PC-3 (cell line): ENCODE measurements at regions not wholly inside any gene's neighbourhood (a gene's known extent, or its start where the extent isn't known, plus 50 kb on each side); places are given as distances from the start of the nearest gene placed in this dataset.
A peak's percentile ranks its signal among the peaks of the same experiment; 100 is the strongest.

ENCODE experiments used
- ATAC-seq: fragments of 200-7000 bp; cut with Tn5 transposase; 2 replicates; pipeline ENCODE4 v1.9.1; 2020; ENCODE audit warnings: mild to moderate bottlenecking, moderate library complexity
- BruUV-seq: library from RNA; stranded (reverse); fragments of 400-500 nt; replicated peaks from 2 replicates; lab custom pipeline; 2021; lab: Mats Ljungman, UMichigan
- CTCF ChIA-PET: fragments of 300-600 bp; sonication (Branson Sonifier 250); formaldehyde crosslinking; loops from one replicate; lab custom pipeline; 2022; ENCODE audit warnings: antibody characterized with exemption; lab: Charles Lee
- POLR2A ChIA-PET: fragments of 300-600 bp; sonication (Branson Sonifier 250); formaldehyde crosslinking; loops from one replicate; lab custom pipeline; 2022; ENCODE audit warnings: antibody characterized with exemption; ENCODE audit not compliant: unreplicated experiment; lab: Charles Lee
- DNase-seq: peaks from one replicate; pipeline ENCODE4 v3.0.0-alpha.2; 2015
- H2AFZ ChIP-seq: fragments of 300-600 bp; sonication (generic); 2 replicates; pipeline ENCODE4 v1.6.0; 2016; ENCODE audit warnings: antibody characterized with exemption, low read length
- H3F3A ChIP-seq: fragments of 300-600 bp; sonication (generic); one replicate; pipeline ENCODE4 v1.6.0; 2017; ENCODE audit warnings: antibody characterized with exemption, low read length, control low read depth, mild to moderate bottlenecking; ENCODE audit not compliant: unreplicated experiment
- H3K27ac ChIP-seq: fragments of 300-600 bp; sonication (generic); 2 replicates; pipeline ENCODE4 v1.5.1; 2016; ENCODE audit warnings: mild to moderate bottlenecking, low read length
- H3K27me3 ChIP-seq: fragments of 300-600 bp; sonication (generic); 2 replicates; pipeline ENCODE4 v1.6.1; 2016; ENCODE audit warnings: low read length, mixed read lengths
- H3K36me3 ChIP-seq: fragments of 300-600 bp; sonication (generic); 2 replicates; pipeline ENCODE4 v1.6.1; 2016; ENCODE audit warnings: low read depth, mixed run types, low read length, mixed read lengths
- H3K4me1 ChIP-seq: fragments of 300-600 bp; sonication (generic); 2 replicates; pipeline ENCODE4 v1.5.1; 2016; ENCODE audit warnings: low read length; ENCODE audit not compliant: insufficient read depth
- H3K4me2 ChIP-seq: fragments of 300-600 bp; sonication (generic); 2 replicates; pipeline ENCODE4 v1.6.0; 2016; ENCODE audit warnings: low read length
- H3K4me3 ChIP-seq: fragments of 300-600 bp; sonication (generic); 2 replicates; pipeline ENCODE4 v1.5.1; 2016; ENCODE audit warnings: mild to moderate bottlenecking, low read length, mixed read lengths
- H3K79me2 ChIP-seq: fragments of 300-600 bp; sonication (generic); 2 replicates; pipeline ENCODE4 v1.6.1; 2017; ENCODE audit warnings: low read length, mixed read lengths
- H3K9ac ChIP-seq: fragments of 300-600 bp; sonication (generic); 2 replicates; pipeline ENCODE4 v1.6.0; 2016; ENCODE audit warnings: mild to moderate bottlenecking, low read length
- H3K9me2 ChIP-seq: fragments of 300-600 bp; sonication (generic); replicated peaks from 2 replicates; pipeline ENCODE4 v1.6.1; 2016; ENCODE audit warnings: mixed run types, low read length, mixed read lengths
- H3K9me3 ChIP-seq: fragments of 300-600 bp; sonication (generic); 2 replicates; pipeline ENCODE4 v1.6.1; 2016; ENCODE audit warnings: low read length, mixed read lengths
- H4K20me1 ChIP-seq: fragments of 300-600 bp; sonication (generic); 2 replicates; pipeline ENCODE4 v1.6.1; 2016; ENCODE audit warnings: low read length, mixed read lengths
- EZH2 ChIP-seq: fragments of 300-600 bp; sonication (generic); IDR thresholded peaks from one replicate; pipeline ENCODE4 v1.6.1; 2017; ENCODE audit warnings: antibody characterized with exemption, mild to moderate bottlenecking, low read length; ENCODE audit not compliant: unreplicated experiment
- EZH2phosphoT487 ChIP-seq: fragments of 300-600 bp; sonication (generic); IDR thresholded peaks from 2 replicates; pipeline ENCODE4 v1.6.1; 2018; ENCODE audit warnings: mild to moderate bottlenecking, antibody characterized with exemption, low read length, borderline replicate concordance
- intact Hi-C: fragments of 100-400 bp; cut with micrococcal nuclease; formaldehyde crosslinking; loops from 2 replicates; pipeline ENCODE4 v1.9.0; 2023
- TF ChIP-seq, protein P1 (sequence below): fragments of 300-600 bp; sonication (generic); conservative IDR thresholded peaks from 2 replicates; pipeline ENCODE4 v1.5.1; 2017; ENCODE audit warnings: antibody characterized with exemption, low read depth, mild to moderate bottlenecking, low read length

- no peaks in the 10 kb centered on the region for H3K9me3 ChIP-seq
- 0 out of 2 replicates have a peak, but pooled peaks cover 3% of the 10 kb centered on the region for H3K9me2 ChIP-seq
- no peak overlapping the region for H3K9ac ChIP-seq
- no peak overlapping the region for H3K27ac ChIP-seq
- H3K79me2 ChIP-seq = no peaks in the 10 kb centered on the region
- H3K4me3 ChIP-seq = no peak overlapping the region
- CTCF ChIA-PET = no interaction called here
- TF ChIP-seq, protein P1, sequence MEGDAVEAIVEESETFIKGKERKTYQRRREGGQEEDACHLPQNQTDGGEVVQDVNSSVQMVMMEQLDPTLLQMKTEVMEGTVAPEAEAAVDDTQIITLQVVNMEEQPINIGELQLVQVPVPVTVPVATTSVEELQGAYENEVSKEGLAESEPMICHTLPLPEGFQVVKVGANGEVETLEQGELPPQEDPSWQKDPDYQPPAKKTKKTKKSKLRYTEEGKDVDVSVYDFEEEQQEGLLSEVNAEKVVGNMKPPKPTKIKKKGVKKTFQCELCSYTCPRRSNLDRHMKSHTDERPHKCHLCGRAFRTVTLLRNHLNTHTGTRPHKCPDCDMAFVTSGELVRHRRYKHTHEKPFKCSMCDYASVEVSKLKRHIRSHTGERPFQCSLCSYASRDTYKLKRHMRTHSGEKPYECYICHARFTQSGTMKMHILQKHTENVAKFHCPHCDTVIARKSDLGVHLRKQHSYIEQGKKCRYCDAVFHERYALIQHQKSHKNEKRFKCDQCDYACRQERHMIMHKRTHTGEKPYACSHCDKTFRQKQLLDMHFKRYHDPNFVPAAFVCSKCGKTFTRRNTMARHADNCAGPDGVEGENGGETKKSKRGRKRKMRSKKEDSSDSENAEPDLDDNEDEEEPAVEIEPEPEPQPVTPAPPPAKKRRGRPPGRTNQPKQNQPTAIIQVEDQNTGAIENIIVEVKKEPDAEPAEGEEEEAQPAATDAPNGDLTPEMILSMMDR = no peak
- TF ChIP-seq EZH2phosphoT487 = no peak
- TF ChIP-seq EZH2 = no peak
- H3K4me1 ChIP-seq = no peaks in the 10 kb centered on the region
- no peak for ATAC-seq
- H3K4me2 ChIP-seq = no peak overlapping the region
- BruUV-seq = no TSS peak
- H4K20me1 ChIP-seq = no peaks in the 10 kb centered on the region
- no peak overlapping the region for H2AFZ ChIP-seq
- intact Hi-C loops = no loop called here
- H3K27me3 ChIP-seq = no peaks in the 10 kb centered on the region
- DNase-seq = no peak
- H3K36me3 ChIP-seq = no peaks in the 10 kb centered on the region
- POLR2A ChIA-PET = interaction anchor here (0.6 kb wide), 1 partner anchor 1194 kb away, joined by 9 read pairs; no protein-coding TSS in a partner anchor
- no peaks in the 10 kb centered on the region for H3F3A ChIP-seq
Measured at GRCh38 chr4:66837279-66837922, 707.9 kb downstream of the CENPC start.

DNA sequence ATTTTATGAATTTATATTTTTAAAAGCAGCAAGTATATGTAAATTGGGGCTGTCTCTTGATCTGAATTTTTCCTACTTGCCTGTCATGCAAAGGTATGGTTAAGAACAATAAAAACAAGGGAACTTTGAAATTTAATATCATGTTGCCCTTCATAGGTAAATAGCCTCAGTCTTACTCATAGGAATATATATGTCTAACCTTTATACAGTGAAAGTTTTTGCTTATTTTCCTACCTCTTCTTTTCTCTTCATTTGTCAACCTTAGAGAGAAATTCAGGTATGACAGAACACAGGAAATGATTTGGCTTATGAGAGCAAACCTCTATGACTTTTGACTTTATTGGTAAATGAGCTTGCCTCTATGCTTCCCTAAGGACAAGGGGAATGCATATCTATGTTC, 716.0 kb downstream of the CENPC start:
- Histone ChIP-seq H3K4me3 (no peak overlapping the region), H3K4me1 (peaks cover 15% of the 10 kb centered on the region), H3K4me2 (peak overlapping the region; percentile 30; the same call in 1 of the 2 replicates), H3K9ac (no peak overlapping the region), H3K9me2 (no peaks in the 10 kb centered on the region), H3K36me3 (no peaks in the 10 kb centered on the region), H2AFZ (no peak overlapping the region), H3F3A (no peaks in the 10 kb centered on the region), H3K79me2 (no peaks in the 10 kb centered on the region), H3K27ac (peak overlapping the region; percentile 38), H3K9me3 (no peaks in the 10 kb centered on the region), H4K20me1 (no peaks in the 10 kb centered on the region), H3K27me3 (no peaks in the 10 kb centered on the region)
- intact Hi-C loops = no loop called here
- ATAC-seq = peak; percentile 86
- TF ChIP-seq EZH2 (no peak), EZH2phosphoT487 (no peak)
- TF ChIP-seq, protein P1 = no peak
- DNase-seq = peak; percentile 74
- POLR2A ChIA-PET = no interaction called here
- BruUV-seq = no TSS peak
- CTCF ChIA-PET = no interaction called here

- Histone ChIP-seq H3K9me3 (no peaks in the 10 kb centered on the region), H3K27me3 (no peaks in the 10 kb centered on the region), H3K9ac (no peak overlapping the region), H3K9me2 (no peaks in the 10 kb centered on the region), H3K27ac (no peak overlapping the region), H3K36me3 (no peaks in the 10 kb centered on the region), H2AFZ (no peak overlapping the region), H3K4me1 (no peaks in the 10 kb centered on the region), H3K4me2 (no peak overlapping the region), H3K79me2 (no peaks in the 10 kb centered on the region), H3K4me3 (no peak overlapping the region), H4K20me1 (no peaks in the 10 kb centered on the region), H3F3A (no peaks in the 10 kb centered on the region)
- ATAC-seq (no peak), DNase-seq (no peak)
- intact Hi-C loops = no loop called here
- TF ChIP-seq, protein P1 = no peak
- TF ChIP-seq EZH2 (no peak), EZH2phosphoT487 (no peak)
- BruUV-seq = no TSS peak
- ChIA-PET CTCF (no interaction called here), POLR2A (no interaction called here)
Measured at GRCh38 chr4:66820681-66821080, 724.6 kb downstream of the CENPC start.
